Uterus (tissue), 3 donors: ENCODE measurements at regions not wholly inside any gene's neighbourhood (a gene's known extent, or its start where the extent isn't known, plus 50 kb on each side); places are given as distances from the start of the nearest gene placed in this dataset.

Experiments
- DNase-seq, 2 donors: peaks; one replicate each; pipeline ENCODE4 v3.0.0-alpha.2; 2019 to 2020
- H3K27ac ChIP-seq, 2 donors: fragments of 200-600 bp; sonication (generic); 1 replicate in 1 of 2; 2 replicates in 1 of 2; pipeline ENCODE4 v1.5.1; 2016 to 2018
- H3K27me3 ChIP-seq, 2 donors: fragments of 200-600 bp; sonication (generic); one replicate each; pipeline ENCODE4 v1.5.1; 2018 to 2019; ENCODE audit warnings: control low read depth in 1 of 2
- H3K36me3 ChIP-seq, 2 donors: fragments of 200-600 bp; sonication (generic); one replicate each; pipeline ENCODE4 v1.5.1; 2019; ENCODE audit warnings: control low read depth in 1 of 2
- H3K4me1 ChIP-seq, 2 donors: fragments of 200-600 bp; sonication (generic); one replicate each; pipeline ENCODE4 v1.5.1; 2018 to 2019; ENCODE audit warnings: control low read depth in 1 of 2
- H3K4me3 ChIP-seq, 2 donors: fragments of 200-600 bp; sonication (generic); 1 replicate in 1 of 2; 2 replicates in 1 of 2; pipeline ENCODE4 v1.5.1; 2018 to 2019; ENCODE audit warnings: mild to moderate bottlenecking in 1 of 2
- H3K9me3 ChIP-seq, 2 donors: fragments of 200-600 bp; sonication (generic); one replicate each; pipeline ENCODE4 v1.5.1; 2019; ENCODE audit warnings: control low read depth in 1 of 2
- CTCF ChIP-seq, 4 experiments: fragments of 200-600 bp in 2 of 4; fragments of 450-650 bp in 2 of 4; sonication (generic) in 2 of 4; IDR thresholded peaks; one replicate each; pipeline ENCODE4 v1.5.1; 2016 to 2019; ENCODE audit warnings: antibody characterized with exemption in 4 of 4, mild to moderate bottlenecking in 2 of 4, moderate library complexity in 1 of 4
- POLR2A ChIP-seq, 2 donors: fragments of 450-650 bp; IDR thresholded peaks; one replicate each; pipeline ENCODE4 v1.6.1; 2016; ENCODE audit warnings: antibody characterized with exemption in 2 of 2, mild to moderate bottlenecking in 1 of 2, moderate library complexity in 1 of 2
- intact Hi-C: fragments of 100-400 bp; cut with DNase I; formaldehyde crosslinking; loops from one replicate; pipeline ENCODE4 v1.15.1; 2023; ENCODE audit warnings: low total_unique reads
- donor health status: DM: yes; HTN: yes; CAD: no.

GRCh38 chr2:22855761-22856184 lies 529.2 kb upstream of the KLHL29 start:
- H3K4me1 ChIP-seq = no peaks in the 10 kb centered on the region
- no peak overlapping the region for H3K27ac ChIP-seq
- no peak for TF ChIP-seq POLR2A (IDR thresholded peaks at IDR 0.05)
- no peaks in the 10 kb centered on the region for H3K36me3 ChIP-seq
- no peaks in the 10 kb centered on the region for H3K27me3 ChIP-seq
- no peak overlapping the region for H3K4me3 ChIP-seq
- intact Hi-C loops = no loop called here
- no peaks in the 10 kb centered on the region for H3K9me3 ChIP-seq
- DNase-seq = no peak

GRCh38 chr2:22867973-22868372 lies 517.0 kb upstream of the KLHL29 start:
- Histone ChIP-seq H3K4me3 (no peak overlapping the region), H3K27me3 (no peaks in the 10 kb centered on the region), H3K27ac (no peak overlapping the region), H3K9me3 (no peaks in the 10 kb centered on the region), H3K36me3 (no peaks in the 10 kb centered on the region), H3K4me1 (no peaks in the 10 kb centered on the region)
- DNase-seq = no peak
- intact Hi-C loops = no loop called here
- TF ChIP-seq CTCF (IDR thresholded peaks at IDR 0.05) (no peak), POLR2A (IDR thresholded peaks at IDR 0.05) (no peak)

GRCh38 chr2:22878121-22878520 lies 506.9 kb upstream of the KLHL29 start:
- no peak for TF ChIP-seq POLR2A (IDR thresholded peaks at IDR 0.05)
- TF ChIP-seq CTCF (IDR thresholded peaks at IDR 0.05) = no peak
- DNase-seq = no peak
- Histone ChIP-seq H3K4me3 (no peak overlapping the region), H3K9me3 (peaks cover 0 to 7% of the 10 kb centered on the region in 2 donors), H3K27me3 (no peaks in the 10 kb centered on the region), H3K27ac (no peak overlapping the region), H3K36me3 (no peaks in the 10 kb centered on the region), H3K4me1 (no peaks in the 10 kb centered on the region)
- intact Hi-C loops = no loop called here

- TF ChIP-seq POLR2A (IDR thresholded peaks at IDR 0.05) (no peak), CTCF (IDR thresholded peaks at IDR 0.05) (no peak)
- intact Hi-C loops = no loop called here
- Histone ChIP-seq H3K27ac (no peak overlapping the region), H3K27me3 (no peaks in the 10 kb centered on the region), H3K4me3 (no peak overlapping the region), H3K36me3 (no peaks in the 10 kb centered on the region), H3K4me1 (no peaks in the 10 kb centered on the region), H3K9me3 (peaks cover 0 to 7% of the 10 kb centered on the region in 2 donors)
- DNase-seq = no peak
Measured at GRCh38 chr2:22879009-22879863, 505.7 kb upstream of the KLHL29 start.

GRCh38 chr2:22880161-22880560 lies 504.8 kb upstream of the KLHL29 start:
- no peak for DNase-seq
- intact Hi-C loops = no loop called here

More at GRCh38 chr2:22880161-22880560, 504.8 kb upstream of the KLHL29 start:
- Histone ChIP-seq H3K27me3 (no peaks in the 10 kb centered on the region), H3K27ac (no peak overlapping the region), H3K9me3 (peaks cover 0 to 7% of the 10 kb centered on the region in 2 donors), H3K4me1 (no peaks in the 10 kb centered on the region), H3K36me3 (no peaks in the 10 kb centered on the region), H3K4me3 (no peak overlapping the region)
- TF ChIP-seq CTCF (IDR thresholded peaks at IDR 0.05) (no peak), POLR2A (IDR thresholded peaks at IDR 0.05) (no peak)
